Activated CD8-positive, alpha-beta T cell treated with anti-CD3 and anti-CD28 coated beads for 36 hours (primary cell): ENCODE measurements at regions not wholly inside any gene's neighbourhood (a gene's known extent, or its start where the extent isn't known, plus 50 kb on each side); places are given as distances from the start of the nearest gene placed in this dataset.

Experiments used
- ATAC-seq: fragments of 200-7000 bp; cut with Tn5 transposase; one replicate; pipeline ENCODE4 v1.10.0; 2021; ENCODE audit warnings: mild to moderate bottlenecking, moderate library complexity
- CTCF ChIA-PET: fragments of 350-600 bp; sonication (Branson Sonifier 250); formaldehyde crosslinking; loops from one replicate; lab custom pipeline; 2021; ENCODE audit warnings: antibody characterized with exemption; lab: Charles Lee
- POLR2A ChIA-PET: fragments of 350-600 bp; sonication (Branson Sonifier 250); formaldehyde crosslinking; loops from one replicate; lab custom pipeline; 2021; ENCODE audit warnings: antibody characterized with exemption; lab: Charles Lee
- DNase-seq: peaks from one replicate; pipeline ENCODE4 v3.0.0-alpha.2; 2020
- H3K27ac Mint-ChIP-seq: one replicate; pipeline ENCODE4 v1.8.0; 2021; ENCODE audit warnings: mild to moderate bottlenecking, mixed read lengths
- H3K27me3 Mint-ChIP-seq: one replicate; pipeline ENCODE4 v1.8.0; 2021; ENCODE audit warnings: mixed read lengths
- H3K36me3 Mint-ChIP-seq: one replicate; pipeline ENCODE4 v1.8.0; 2021; ENCODE audit warnings: low read depth, mixed read lengths
- H3K4me1 Mint-ChIP-seq: one replicate; pipeline ENCODE4 v1.8.0; 2021; ENCODE audit warnings: low read depth, mixed read lengths
- H3K4me3 Mint-ChIP-seq: one replicate; pipeline ENCODE4 v1.8.0; 2021; ENCODE audit warnings: mild to moderate bottlenecking, moderate library complexity, mixed read lengths
- H3K9me3 Mint-ChIP-seq: one replicate; pipeline ENCODE4 v1.8.0; 2021; ENCODE audit warnings: mixed read lengths
- intact Hi-C: fragments of 100-400 bp; cut with micrococcal nuclease; formaldehyde crosslinking; loops from one replicate; pipeline ENCODE4 v1.10.0; 2022
- TF ChIP-seq, protein P1 (sequence below): fragments of 200-600 bp; IDR thresholded peaks from one replicate; pipeline ENCODE4 v1.8.0; 2022; ENCODE audit warnings: antibody characterized with exemption, mild to moderate bottlenecking

DNA sequence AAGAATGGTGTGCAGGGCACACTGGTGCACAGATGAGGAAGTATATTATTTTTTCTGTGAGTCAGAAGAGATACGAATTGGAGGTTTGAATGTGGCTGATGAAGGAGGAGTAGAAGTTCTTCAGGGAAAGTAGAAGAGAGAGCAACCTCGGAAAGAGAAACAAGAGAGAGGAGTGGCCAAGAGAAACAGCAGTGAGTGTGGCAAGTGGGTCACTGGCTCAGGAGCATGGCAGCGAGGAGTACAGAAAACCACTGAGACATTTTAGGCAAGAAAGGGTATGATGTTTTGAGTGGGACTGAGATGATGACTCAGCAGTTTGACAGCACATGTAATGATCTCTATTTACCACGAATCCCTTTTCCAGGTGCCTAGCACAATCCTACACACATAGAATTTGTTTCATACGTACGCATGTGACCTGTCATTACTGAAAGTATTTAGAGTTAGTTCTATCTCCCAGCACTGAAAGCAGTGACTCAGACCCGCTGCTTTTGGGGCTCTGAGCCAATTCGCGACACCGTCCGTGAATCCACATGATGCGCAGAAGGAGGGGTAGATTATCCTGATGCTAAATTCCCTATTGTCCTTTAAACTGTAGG, 915.4 kb downstream of the DCDC2C start:
- DNase-seq, result no peak
- no peak for ATAC-seq
- H3K9me3 Mint-ChIP-seq, result peaks cover 30% of the 10 kb centered on the region
- no peaks in the 10 kb centered on the region for H3K36me3 Mint-ChIP-seq
- POLR2A ChIA-PET, result no interaction called here
- H3K27ac Mint-ChIP-seq, result no peak overlapping the region
- no peak overlapping the region for H3K4me3 Mint-ChIP-seq
- H3K4me1 Mint-ChIP-seq, result no peaks in the 10 kb centered on the region
- no peaks in the 10 kb centered on the region for H3K27me3 Mint-ChIP-seq
- CTCF ChIA-PET, result no interaction called here
- intact Hi-C loops, result no loop called here
- TF ChIP-seq, protein P1, sequence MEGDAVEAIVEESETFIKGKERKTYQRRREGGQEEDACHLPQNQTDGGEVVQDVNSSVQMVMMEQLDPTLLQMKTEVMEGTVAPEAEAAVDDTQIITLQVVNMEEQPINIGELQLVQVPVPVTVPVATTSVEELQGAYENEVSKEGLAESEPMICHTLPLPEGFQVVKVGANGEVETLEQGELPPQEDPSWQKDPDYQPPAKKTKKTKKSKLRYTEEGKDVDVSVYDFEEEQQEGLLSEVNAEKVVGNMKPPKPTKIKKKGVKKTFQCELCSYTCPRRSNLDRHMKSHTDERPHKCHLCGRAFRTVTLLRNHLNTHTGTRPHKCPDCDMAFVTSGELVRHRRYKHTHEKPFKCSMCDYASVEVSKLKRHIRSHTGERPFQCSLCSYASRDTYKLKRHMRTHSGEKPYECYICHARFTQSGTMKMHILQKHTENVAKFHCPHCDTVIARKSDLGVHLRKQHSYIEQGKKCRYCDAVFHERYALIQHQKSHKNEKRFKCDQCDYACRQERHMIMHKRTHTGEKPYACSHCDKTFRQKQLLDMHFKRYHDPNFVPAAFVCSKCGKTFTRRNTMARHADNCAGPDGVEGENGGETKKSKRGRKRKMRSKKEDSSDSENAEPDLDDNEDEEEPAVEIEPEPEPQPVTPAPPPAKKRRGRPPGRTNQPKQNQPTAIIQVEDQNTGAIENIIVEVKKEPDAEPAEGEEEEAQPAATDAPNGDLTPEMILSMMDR, result no peak

DNA sequence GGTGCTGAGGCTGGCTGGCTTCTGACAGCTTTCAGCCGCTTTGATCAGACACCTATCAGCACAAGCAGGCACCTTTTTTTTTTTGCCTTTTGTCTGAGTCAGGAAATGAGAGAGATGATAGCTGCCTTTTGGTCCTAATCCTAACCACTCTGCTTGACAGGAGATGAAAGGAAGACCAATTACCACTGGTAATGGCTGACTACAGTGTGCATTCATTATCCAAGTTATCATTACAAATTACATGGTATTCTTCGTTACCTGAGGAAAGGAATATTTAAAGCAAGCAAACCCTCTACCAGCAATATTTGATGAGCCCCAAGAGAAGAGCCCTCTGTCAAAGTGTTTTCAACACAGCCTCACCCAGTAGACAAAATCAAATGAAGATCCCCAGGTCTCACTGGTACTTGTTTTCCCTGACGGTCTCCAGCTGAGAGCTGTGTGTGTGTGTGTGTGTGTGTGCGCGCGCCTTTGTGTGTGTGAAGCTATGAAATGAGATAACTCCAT, 925.7 kb downstream of the DCDC2C start:
- intact Hi-C loops, result no loop called here

DNA sequence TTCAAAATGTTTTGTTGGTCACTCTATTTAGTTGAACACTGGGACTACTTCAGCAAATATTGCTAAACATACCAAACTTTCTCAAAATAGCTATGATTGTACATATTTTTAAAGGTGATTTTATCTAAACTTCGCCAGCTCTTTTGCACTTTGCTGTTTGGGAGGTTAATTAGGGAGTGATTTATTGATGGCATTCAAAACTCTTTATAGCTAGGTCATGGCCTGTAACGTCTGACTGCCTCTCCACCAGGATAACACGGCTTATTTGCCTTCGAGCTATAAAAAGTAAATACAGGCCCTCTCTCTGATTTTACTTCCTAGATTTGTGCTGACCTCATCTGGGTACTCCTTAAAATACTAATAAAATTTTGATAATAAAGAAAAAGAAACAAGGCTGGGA, 931.9 kb downstream of the DCDC2C start:
- Mint-ChIP-seq H3K27me3 (no peaks in the 10 kb centered on the region), H3K9me3 (peaks cover 11% of the 10 kb centered on the region), H3K4me1 (no peaks in the 10 kb centered on the region), H3K4me3 (no peak overlapping the region), H3K36me3 (no peaks in the 10 kb centered on the region), H3K27ac (no peak overlapping the region)
- ATAC-seq (no peak), DNase-seq (no peak)
- POLR2A ChIA-PET, result no interaction called here
- TF ChIP-seq, protein P1, result no peak
- intact Hi-C loops, result no loop called here
- CTCF ChIA-PET, result no interaction called here

More for the DNA sequence above, 925.7 kb downstream of the DCDC2C start:
- Mint-ChIP-seq H3K9me3 (peaks cover 6% of the 10 kb centered on the region), H3K27ac (no peak overlapping the region), H3K27me3 (no peaks in the 10 kb centered on the region), H3K4me1 (no peaks in the 10 kb centered on the region), H3K36me3 (no peaks in the 10 kb centered on the region), H3K4me3 (no peak overlapping the region)
- DNase-seq (no peak), ATAC-seq (no peak)
- TF ChIP-seq, protein P1, result no peak
- CTCF ChIA-PET, result no interaction called here
- POLR2A ChIA-PET, result no interaction called here

DNA sequence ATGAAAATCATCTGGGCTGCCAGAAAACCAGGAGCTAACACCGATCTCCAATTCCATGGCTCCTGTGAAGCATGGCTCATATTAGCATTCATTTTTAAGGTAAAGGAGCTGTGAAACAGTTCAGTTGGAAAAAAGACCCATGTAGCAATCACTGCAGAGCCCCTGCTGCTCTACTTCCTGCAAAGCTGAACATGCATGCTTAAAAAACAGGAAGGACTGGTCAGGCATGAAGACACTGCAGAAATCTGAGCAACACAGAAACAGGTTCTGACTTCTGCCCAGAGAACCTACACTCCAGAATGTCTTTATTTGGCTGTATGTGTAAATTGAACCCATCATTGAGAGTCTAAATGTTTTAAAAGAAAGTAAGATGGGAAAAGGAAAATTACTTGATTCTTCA, 950.6 kb downstream of the DCDC2C start:
- no peak for DNase-seq
- no peaks in the 10 kb centered on the region for H3K27me3 Mint-ChIP-seq
- ChIA-PET CTCF (no interaction called here), POLR2A (no interaction called here)
- no peak overlapping the region for H3K4me3 Mint-ChIP-seq
- intact Hi-C loops, result no loop called here
- no peaks in the 10 kb centered on the region for H3K36me3 Mint-ChIP-seq
- TF ChIP-seq, protein P1, result no peak
- H3K9me3 Mint-ChIP-seq, result peaks cover 11% of the 10 kb centered on the region
- ATAC-seq, result no peak
- no peak overlapping the region for H3K27ac Mint-ChIP-seq
- H3K4me1 Mint-ChIP-seq, result no peaks in the 10 kb centered on the region

DNA sequence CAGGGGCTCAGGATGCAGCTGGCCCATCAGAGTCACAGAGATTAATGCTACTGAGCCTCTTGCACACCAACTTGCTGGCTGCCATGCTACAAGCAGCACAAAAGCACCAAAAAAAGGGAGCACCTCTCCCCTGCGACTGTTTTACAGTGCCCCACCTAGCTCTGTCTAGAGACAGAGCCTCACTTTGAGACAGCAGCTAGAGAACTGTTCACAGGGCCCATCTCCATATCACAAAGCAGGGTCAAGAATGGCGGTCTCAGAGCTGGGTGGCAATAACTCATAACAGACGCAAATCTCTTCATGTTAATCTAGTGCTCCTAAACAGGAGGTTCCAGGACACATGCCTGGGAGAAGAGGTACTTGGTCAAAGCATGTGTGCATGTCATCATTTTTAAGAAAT, 953.0 kb downstream of the DCDC2C start:
- H3K9me3 Mint-ChIP-seq, result peaks cover 13% of the 10 kb centered on the region
- H3K4me3 Mint-ChIP-seq, result no peak overlapping the region
- no peak overlapping the region for H3K27ac Mint-ChIP-seq
- ChIA-PET POLR2A (no interaction called here), CTCF (no interaction called here)
- TF ChIP-seq, protein P1, result no peak
- no peaks in the 10 kb centered on the region for H3K36me3 Mint-ChIP-seq
- intact Hi-C loops, result no loop called here
- ATAC-seq (no peak), DNase-seq (no peak)
- H3K4me1 Mint-ChIP-seq, result no peaks in the 10 kb centered on the region
- no peaks in the 10 kb centered on the region for H3K27me3 Mint-ChIP-seq
